CD4-positive, alpha-beta memory T cell (primary cell): ENCODE measurements at regions not wholly inside any gene's neighbourhood (a gene's known extent, or its start where the extent isn't known, plus 50 kb on each side); places are given as distances from the start of the nearest gene placed in this dataset.

Source experiments
- CTCF ChIA-PET: fragments of 350-600 bp; sonication (Branson Sonifier 250); formaldehyde crosslinking; loops from one replicate; lab custom pipeline; 2021; ENCODE audit warnings: inconsistent platforms; ENCODE audit not compliant: partially characterized antibody; lab: Charles Lee
- POLR2A ChIA-PET: fragments of 350-600 bp; sonication (Branson Sonifier 250); formaldehyde crosslinking; loops from one replicate; lab custom pipeline; 2021; ENCODE audit not compliant: partially characterized antibody; lab: Charles Lee
- DNase-seq, 5 donors: peaks; one replicate each; pipeline versions ENCODE4 v3.0.0 to v3.0.0-alpha.2; 2020 to 2022; ENCODE audit warnings: mixed read lengths in 1 of 5
- H3K27ac ChIP-seq: one replicate; pipeline ENCODE4 v1.7.0; 2013; ENCODE audit warnings: low read depth, low read length
- H3K27me3 ChIP-seq: 2 replicates; pipeline ENCODE4 v1.7.0; 2013; ENCODE audit warnings: mild to moderate bottlenecking, low read length, moderate library complexity; ENCODE audit not compliant: insufficient read depth
- H3K36me3 ChIP-seq: 2 replicates; pipeline ENCODE4 v1.7.0; 2013; ENCODE audit warnings: mild to moderate bottlenecking, low read length, moderate library complexity; ENCODE audit not compliant: insufficient read depth
- H3K4me1 ChIP-seq: 2 replicates; pipeline ENCODE4 v1.7.0; 2013; ENCODE audit warnings: mild to moderate bottlenecking, low read length, moderate library complexity; ENCODE audit not compliant: insufficient read depth
- H3K4me3 ChIP-seq, 2 donors: one replicate each; pipeline ENCODE4 v1.7.0; 2013; ENCODE audit warnings: low read length in 2 of 2, mild to moderate bottlenecking in 1 of 2
- H3K9me3 ChIP-seq, 2 donors: one replicate each; pipeline ENCODE4 v1.7.0; 2013; ENCODE audit warnings: low read length in 2 of 2, control low read depth in 1 of 2; ENCODE audit not compliant: control insufficient read depth in 1 of 2
- H3K27ac Mint-ChIP-seq, 7 donors: one replicate each; pipeline ENCODE4 v1.8.0; 2020 to 2021; ENCODE audit warnings: mixed read lengths in 7 of 7, mild to moderate bottlenecking in 6 of 7, inconsistent platforms in 3 of 7, moderate library complexity in 3 of 7
- H3K27me3 Mint-ChIP-seq, 2 donors: one replicate each; pipeline ENCODE4 v1.8.0; 2020 to 2021; ENCODE audit warnings: mixed read lengths in 2 of 2
- H3K36me3 Mint-ChIP-seq, 2 donors: one replicate each; pipeline ENCODE4 v1.8.0; 2020 to 2021; ENCODE audit warnings: mixed read lengths in 2 of 2, inconsistent platforms in 1 of 2, mild to moderate bottlenecking in 1 of 2
- H3K4me1 Mint-ChIP-seq, 4 donors: one replicate each; pipeline ENCODE4 v1.8.0; 2020 to 2021; ENCODE audit warnings: mixed read lengths in 4 of 4, mild to moderate bottlenecking in 1 of 4
- H3K4me3 Mint-ChIP-seq, 8 donors: one replicate each; pipeline ENCODE4 v1.8.0; 2020 to 2021; ENCODE audit warnings: mixed read lengths in 8 of 8, mild to moderate bottlenecking in 7 of 8, moderate library complexity in 6 of 8, inconsistent platforms in 3 of 8
- H3K9me3 Mint-ChIP-seq, 8 donors: one replicate each; pipeline ENCODE4 v1.8.0; 2020 to 2021; ENCODE audit warnings: mixed read lengths in 8 of 8, mild to moderate bottlenecking in 5 of 8, inconsistent platforms in 3 of 8, moderate library complexity in 1 of 8
- intact Hi-C: fragments of 100-400 bp; cut with micrococcal nuclease; formaldehyde crosslinking; loops from one replicate; pipeline ENCODE4 v1.15.1; 2023

DNA sequence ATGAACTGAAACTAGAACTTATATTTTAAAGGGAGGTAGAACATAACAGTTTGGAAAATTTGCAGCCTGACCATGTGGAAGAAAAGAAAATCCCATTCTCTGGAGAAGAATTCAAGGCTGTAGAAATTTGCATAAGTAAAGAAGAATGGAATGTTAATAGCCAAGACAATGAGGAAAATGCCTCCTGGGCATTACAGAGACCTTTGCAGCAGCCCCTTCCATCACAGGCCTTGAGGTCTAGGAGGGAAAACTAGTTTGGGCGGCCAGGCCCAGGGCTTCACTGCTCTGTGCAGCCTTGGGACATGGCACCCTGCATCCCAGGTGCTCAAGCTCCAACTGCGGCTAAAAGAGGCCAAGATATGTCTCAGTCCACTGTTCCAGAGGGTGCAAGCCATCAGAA lies 1506.8 kb downstream of the PCDH18 start:
- Mint-ChIP-seq H3K4me3 (no peak overlapping the region), H3K27me3 (no peaks in the 10 kb centered on the region), H3K36me3 (no peaks in the 10 kb centered on the region), H3K4me1 (no peaks in the 10 kb centered on the region), H3K27ac (no peak overlapping the region), H3K9me3 (peaks cover 0 to 22% (median 9%) of the 10 kb centered on the region in 8 donors)
- intact Hi-C loops, result no loop called here
- H3K4me3 ChIP-seq, result no peak overlapping the region
- H3K27me3 ChIP-seq, result no peaks in the 10 kb centered on the region
- ChIA-PET POLR2A (no interaction called here), CTCF (no interaction called here)
- H3K27ac ChIP-seq, result no peak overlapping the region
- no peaks in the 10 kb centered on the region for H3K4me1 ChIP-seq
- no peaks in the 10 kb centered on the region for H3K9me3 ChIP-seq
- no peak for DNase-seq
- no peaks in the 10 kb centered on the region for H3K36me3 ChIP-seq

GRCh38 chr4:136017556-136017955 lies 1514.7 kb downstream of the PCDH18 start:
- peaks cover 0 to 2% of the 10 kb centered on the region in 2 donors for H3K9me3 ChIP-seq
- no peak overlapping the region for H3K4me3 ChIP-seq
- Mint-ChIP-seq H3K27ac (no peak overlapping the region), H3K36me3 (no peaks in the 10 kb centered on the region), H3K27me3 (no peaks in the 10 kb centered on the region), H3K4me1 (no peaks in the 10 kb centered on the region), H3K9me3 (peaks cover 0 to 20% (median 3%) of the 10 kb centered on the region in 8 donors), H3K4me3 (no peak overlapping the region)
- DNase-seq, result no peak
- intact Hi-C loops, result no loop called here
- ChIA-PET CTCF (no interaction called here), POLR2A (no interaction called here)
- H3K27me3 ChIP-seq, result no peaks in the 10 kb centered on the region
- H3K4me1 ChIP-seq, result no peaks in the 10 kb centered on the region
- no peaks in the 10 kb centered on the region for H3K36me3 ChIP-seq
- H3K27ac ChIP-seq, result no peak overlapping the region

DNA sequence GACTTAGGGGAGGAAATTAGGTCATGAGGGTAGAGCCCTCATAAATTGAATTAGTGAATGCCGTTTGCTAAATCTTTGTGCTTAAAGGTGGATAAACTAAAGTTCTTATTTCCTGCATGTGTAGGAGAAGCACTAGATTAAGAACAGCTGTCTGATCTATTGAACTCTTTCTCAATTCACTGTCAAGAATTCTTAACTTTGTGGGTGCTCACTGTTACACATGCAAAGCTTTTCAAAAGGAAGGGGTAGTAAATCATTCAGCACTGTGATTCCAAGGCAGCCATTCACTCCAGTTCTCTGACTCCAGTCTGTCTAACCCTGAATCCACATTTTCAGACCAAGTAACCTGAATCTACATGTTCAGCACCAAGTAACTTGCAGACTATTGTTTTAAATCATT lies 1520.1 kb downstream of the PCDH18 start:
- H3K4me3 ChIP-seq, result no peak overlapping the region
- H3K36me3 Mint-ChIP-seq, result no peaks in the 10 kb centered on the region
- H3K9me3 ChIP-seq, result peaks cover 0 to 2% of the 10 kb centered on the region in 2 donors
- H3K4me1 Mint-ChIP-seq, result no peaks in the 10 kb centered on the region
- no peak overlapping the region for H3K27ac ChIP-seq
- H3K4me3 Mint-ChIP-seq, result no peak overlapping the region
- intact Hi-C loops, result no loop called here
- no peaks in the 10 kb centered on the region for H3K27me3 ChIP-seq
- no peak overlapping the region for H3K27ac Mint-ChIP-seq
- H3K4me1 ChIP-seq, result no peaks in the 10 kb centered on the region
- H3K9me3 Mint-ChIP-seq, result peaks cover 0 to 11% (median 3%) of the 10 kb centered on the region in 8 donors
- no peak for DNase-seq
- CTCF ChIA-PET, result no interaction called here
- POLR2A ChIA-PET, result no interaction called here
- H3K36me3 ChIP-seq, result no peaks in the 10 kb centered on the region
- no peaks in the 10 kb centered on the region for H3K27me3 Mint-ChIP-seq

DNA sequence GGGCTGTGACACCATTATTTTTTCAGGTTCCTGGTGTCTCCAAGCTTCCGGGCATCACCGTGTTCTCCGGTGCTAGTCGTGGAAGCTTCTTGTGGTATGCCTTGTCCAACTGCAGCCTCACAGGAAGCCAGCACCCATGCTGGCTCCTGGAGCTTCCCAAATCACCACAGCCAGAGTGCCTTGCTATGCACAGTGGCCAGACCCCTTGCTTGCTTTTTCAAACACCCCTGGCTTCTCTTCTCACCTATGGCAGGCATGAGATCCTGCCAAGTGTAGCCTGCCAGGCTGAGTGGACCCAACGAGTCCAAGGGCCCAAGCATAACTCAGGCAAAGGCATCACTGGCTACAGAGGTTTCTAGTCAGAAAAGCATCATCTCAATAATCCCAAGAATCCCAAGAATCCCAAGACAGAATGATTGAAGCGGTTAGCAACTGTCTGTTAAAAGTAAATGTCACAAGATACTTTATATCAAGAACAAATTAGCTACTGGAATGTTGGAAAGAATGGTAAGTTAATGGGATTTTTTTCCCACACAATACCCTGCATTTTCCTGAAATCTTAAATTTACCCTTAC lies 1522.9 kb downstream of the PCDH18 start:
- intact Hi-C loops, result no loop called here
- POLR2A ChIA-PET, result no interaction called here
- Histone ChIP-seq H3K36me3 (no peaks in the 10 kb centered on the region), H3K27me3 (no peaks in the 10 kb centered on the region), H3K4me1 (no peaks in the 10 kb centered on the region), H3K9me3 (peaks cover 0 to 2% of the 10 kb centered on the region in 2 donors), H3K27ac (no peak overlapping the region), H3K4me3 (no peak overlapping the region)
- CTCF ChIA-PET, result no interaction called here
- DNase-seq, result no peak
- no peaks in the 10 kb centered on the region for H3K36me3 Mint-ChIP-seq
- no peak overlapping the region for H3K27ac Mint-ChIP-seq
- no peaks in the 10 kb centered on the region for H3K4me1 Mint-ChIP-seq
- peaks cover 0 to 12% (median 3%) of the 10 kb centered on the region in 8 donors for H3K9me3 Mint-ChIP-seq
- no peaks in the 10 kb centered on the region for H3K27me3 Mint-ChIP-seq
- no peak overlapping the region for H3K4me3 Mint-ChIP-seq

DNA sequence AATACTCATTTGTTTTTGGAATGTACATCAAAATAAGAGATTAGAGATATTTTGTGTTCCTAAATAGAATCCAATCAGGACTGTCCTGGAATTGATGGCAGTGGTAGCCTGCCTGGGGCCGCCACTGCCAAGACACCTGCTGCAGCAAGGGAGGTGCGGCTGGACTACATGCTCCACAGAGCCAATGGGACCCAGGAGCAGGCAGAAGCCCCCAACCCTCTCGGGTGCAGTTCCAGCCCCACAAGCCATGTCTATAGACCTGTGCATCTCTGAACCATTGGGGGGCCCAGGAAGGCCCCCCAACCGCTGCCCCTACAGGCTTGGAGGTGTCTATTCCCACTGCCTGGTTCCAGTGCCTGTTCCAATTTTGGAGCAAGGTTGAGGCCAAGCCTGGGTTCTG lies 1524.3 kb downstream of the PCDH18 start:
- H3K27me3 Mint-ChIP-seq, result no peaks in the 10 kb centered on the region
- H3K9me3 Mint-ChIP-seq, result peaks cover 0 to 7% (median 2%) of the 10 kb centered on the region in 8 donors
- no peak overlapping the region for H3K27ac Mint-ChIP-seq
- Histone ChIP-seq H3K9me3 (peaks cover 0 to 1% of the 10 kb centered on the region in 2 donors), H3K4me1 (no peaks in the 10 kb centered on the region), H3K36me3 (no peaks in the 10 kb centered on the region), H3K27me3 (no peaks in the 10 kb centered on the region), H3K27ac (no peak overlapping the region), H3K4me3 (no peak overlapping the region)
- no peak for DNase-seq
- ChIA-PET CTCF (no interaction called here), POLR2A (no interaction called here)
- intact Hi-C loops, result no loop called here
- no peaks in the 10 kb centered on the region for H3K36me3 Mint-ChIP-seq
- no peak overlapping the region for H3K4me3 Mint-ChIP-seq
- H3K4me1 Mint-ChIP-seq, result no peaks in the 10 kb centered on the region

DNA sequence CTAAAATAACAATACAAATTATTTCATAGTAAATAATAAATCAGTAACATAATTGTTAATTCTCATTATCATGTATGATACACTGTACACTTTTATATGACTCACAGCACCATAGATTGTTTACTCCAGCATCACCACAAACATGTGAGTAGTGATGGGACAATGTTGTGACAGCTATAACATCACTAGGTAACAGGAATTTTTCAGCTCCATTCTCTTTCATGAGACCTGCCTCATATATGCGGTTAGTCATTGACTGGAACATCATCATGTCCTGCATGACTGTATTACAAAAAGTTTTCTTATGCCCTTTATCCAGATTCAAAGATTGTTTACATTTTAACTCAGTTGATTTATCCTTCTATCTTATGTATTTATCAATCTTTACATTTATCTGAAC lies 1530.0 kb downstream of the PCDH18 start:
- Histone ChIP-seq H3K9me3 (no peaks in the 10 kb centered on the region), H3K4me1 (no peaks in the 10 kb centered on the region), H3K4me3 (no peak overlapping the region), H3K36me3 (no peaks in the 10 kb centered on the region), H3K27me3 (no peaks in the 10 kb centered on the region), H3K27ac (no peak overlapping the region)
- Mint-ChIP-seq H3K9me3 (peaks cover 0 to 15% (median 4%) of the 10 kb centered on the region in 8 donors), H3K36me3 (no peaks in the 10 kb centered on the region), H3K27me3 (no peaks in the 10 kb centered on the region), H3K4me3 (no peak overlapping the region), H3K4me1 (no peaks in the 10 kb centered on the region), H3K27ac (no peak overlapping the region)
- POLR2A ChIA-PET, result no interaction called here
- DNase-seq, result no peak
- intact Hi-C loops, result no loop called here
- CTCF ChIA-PET, result no interaction called here

GRCh38 chr4:136001791-136002190 lies 1530.5 kb downstream of the PCDH18 start:
- Histone ChIP-seq H3K4me1 (no peaks in the 10 kb centered on the region), H3K27me3 (no peaks in the 10 kb centered on the region), H3K27ac (no peak overlapping the region), H3K36me3 (no peaks in the 10 kb centered on the region), H3K4me3 (no peak overlapping the region), H3K9me3 (no peaks in the 10 kb centered on the region)
- H3K27ac Mint-ChIP-seq, result no peak overlapping the region
- H3K9me3 Mint-ChIP-seq, result peaks cover 0 to 15% (median 5%) of the 10 kb centered on the region in 8 donors
- DNase-seq, result no peak
- H3K27me3 Mint-ChIP-seq, result no peaks in the 10 kb centered on the region
- no peaks in the 10 kb centered on the region for H3K4me1 Mint-ChIP-seq
- CTCF ChIA-PET, result no interaction called here
- POLR2A ChIA-PET, result no interaction called here
- intact Hi-C loops, result no loop called here
- H3K36me3 Mint-ChIP-seq, result no peaks in the 10 kb centered on the region
- no peak overlapping the region for H3K4me3 Mint-ChIP-seq

DNA sequence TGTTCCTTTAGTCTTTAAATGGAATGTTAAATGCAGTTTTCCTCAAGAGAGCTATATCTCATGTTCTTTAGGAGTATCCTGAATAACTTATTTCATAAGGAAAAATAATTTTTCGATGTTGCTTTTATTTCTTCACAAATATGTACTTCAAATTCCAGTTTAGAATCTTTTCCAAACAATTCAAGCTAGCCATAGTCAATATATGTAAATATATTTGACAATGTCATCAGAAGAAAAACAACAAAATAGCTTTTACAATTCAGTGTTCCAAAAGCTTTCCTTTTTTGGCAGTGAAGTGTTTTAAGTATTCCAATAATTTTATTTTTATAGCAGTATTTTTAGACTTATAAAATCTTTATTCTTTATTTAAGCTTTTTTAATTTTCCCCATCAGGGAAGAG lies 1532.0 kb downstream of the PCDH18 start:
- ChIA-PET CTCF (no interaction called here), POLR2A (no interaction called here)
- Histone ChIP-seq H3K36me3 (no peaks in the 10 kb centered on the region), H3K27me3 (no peaks in the 10 kb centered on the region), H3K4me1 (no peaks in the 10 kb centered on the region), H3K4me3 (no peak overlapping the region), H3K9me3 (no peaks in the 10 kb centered on the region), H3K27ac (no peak overlapping the region)
- H3K9me3 Mint-ChIP-seq, result peaks cover 0 to 16% (median 5%) of the 10 kb centered on the region in 8 donors
- no peaks in the 10 kb centered on the region for H3K36me3 Mint-ChIP-seq
- intact Hi-C loops, result no loop called here
- H3K27ac Mint-ChIP-seq, result no peak overlapping the region
- no peak for DNase-seq
- no peaks in the 10 kb centered on the region for H3K4me1 Mint-ChIP-seq
- H3K4me3 Mint-ChIP-seq, result no peak overlapping the region
- no peaks in the 10 kb centered on the region for H3K27me3 Mint-ChIP-seq
